ENCODE measurements at regions not wholly inside any gene's neighbourhood (a gene's known extent, or its start where the extent isn't known, plus 50 kb on each side); places are given as distances from the start of the nearest gene placed in this dataset.

- no peak overlapping the region for H3K4me3 Mint-ChIP-seq
- no peaks in the 10 kb centered on the region for H3K9me3 Mint-ChIP-seq
- H3K27me3 Mint-ChIP-seq, result no peaks in the 10 kb centered on the region
- H3K27ac Mint-ChIP-seq, result no peak overlapping the region
- no peaks in the 10 kb centered on the region for H3K36me3 Mint-ChIP-seq
- H3K4me1 Mint-ChIP-seq (ENCODE audit: unreplicated experiment), result peaks cover 26% of the 10 kb centered on the region
- no peak for DNase-seq (ENCODE audit: extremely low spot score, unreplicated experiment)
- no peak for TF ChIP-seq CTCF (conservative IDR thresholded peaks at IDR 0.05)
These were observed 96.4 kb downstream of the TMEM170B start for GRCh38 chr6:11633741-11634509.

GRCh38 chr6:11634948-11635347 lies 97.4 kb downstream of the TMEM170B start:
- Mint-ChIP-seq H3K9me3 (no peaks in the 10 kb centered on the region), H3K4me1 (ENCODE audit: unreplicated experiment) (peaks cover 26% of the 10 kb centered on the region), H3K4me3 (no peak overlapping the region), H3K27me3 (no peaks in the 10 kb centered on the region), H3K36me3 (no peaks in the 10 kb centered on the region), H3K27ac (no peak overlapping the region)
- no peak for TF ChIP-seq CTCF (conservative IDR thresholded peaks at IDR 0.05)
- DNase-seq (ENCODE audit: extremely low spot score, unreplicated experiment), result no peak

DNA sequence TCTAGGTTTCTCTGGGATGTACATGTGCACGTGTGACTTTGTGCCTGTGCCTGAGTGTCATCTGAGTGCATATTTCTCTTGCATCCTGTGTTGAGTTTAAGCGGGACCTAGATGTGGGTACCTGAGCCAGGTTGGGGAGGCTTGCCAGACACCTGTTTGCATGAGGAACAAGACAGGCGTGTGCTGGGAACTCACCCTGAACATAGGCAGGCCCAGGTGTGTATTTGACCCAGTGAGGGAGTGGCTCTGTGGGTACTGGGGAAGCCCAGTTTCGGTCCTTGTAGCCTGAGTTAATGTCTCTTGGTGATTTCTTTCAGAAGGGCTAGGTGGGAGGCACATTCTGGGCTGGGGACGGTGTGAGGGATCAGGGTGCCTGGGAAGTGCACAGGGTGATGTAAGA lies 98.6 kb downstream of the TMEM170B start:
- no peak for TF ChIP-seq CTCF (conservative IDR thresholded peaks at IDR 0.05)
- peak overlapping the region; percentile 22 for H3K27ac Mint-ChIP-seq
- no peaks in the 10 kb centered on the region for H3K36me3 Mint-ChIP-seq
- no peaks in the 10 kb centered on the region for H3K27me3 Mint-ChIP-seq
- H3K9me3 Mint-ChIP-seq, result no peaks in the 10 kb centered on the region
- no peak for DNase-seq (ENCODE audit: extremely low spot score, unreplicated experiment)
- H3K4me3 Mint-ChIP-seq, result no peak overlapping the region
- H3K4me1 Mint-ChIP-seq (ENCODE audit: unreplicated experiment), result peaks cover 26% of the 10 kb centered on the region

- H3K4me3 Mint-ChIP-seq, result no peak overlapping the region
- H3K4me1 Mint-ChIP-seq (ENCODE audit: unreplicated experiment), result peaks cover 23% of the 10 kb centered on the region
- peaks cover 4% of the 10 kb centered on the region for H3K9me3 Mint-ChIP-seq
- no peaks in the 10 kb centered on the region for H3K27me3 Mint-ChIP-seq
- H3K27ac Mint-ChIP-seq, result peak overlapping the region; percentile 9
- H3K36me3 Mint-ChIP-seq, result no peaks in the 10 kb centered on the region
- no peak for DNase-seq (ENCODE audit: extremely low spot score, unreplicated experiment)
- TF ChIP-seq CTCF (conservative IDR thresholded peaks at IDR 0.05), result no peak
These were observed 99.7 kb downstream of the TMEM170B start for GRCh38 chr6:11637266-11637665.

GRCh38 chr6:11639376-11640235 lies 102.1 kb downstream of the TMEM170B start:
- no peak for DNase-seq (ENCODE audit: extremely low spot score, unreplicated experiment)
- no peak overlapping the region for H3K27ac Mint-ChIP-seq
- no peaks in the 10 kb centered on the region for H3K36me3 Mint-ChIP-seq
- no peaks in the 10 kb centered on the region for H3K27me3 Mint-ChIP-seq
- no peak for TF ChIP-seq CTCF (conservative IDR thresholded peaks at IDR 0.05)
- peaks cover 20% of the 10 kb centered on the region for H3K4me1 Mint-ChIP-seq (ENCODE audit: unreplicated experiment)
- no peak overlapping the region for H3K4me3 Mint-ChIP-seq
- H3K9me3 Mint-ChIP-seq, result peaks cover 4% of the 10 kb centered on the region
